SIG-M5 treated with dmso at 0.1 percent for 504 hours (cell line): ENCODE measurements at regions not wholly inside any gene's neighbourhood (a gene's known extent, or its start where the extent isn't known, plus 50 kb on each side); places are given as distances from the start of the nearest gene placed in this dataset.

ENCODE experiments used
- DNase-seq: peaks from one replicate; lab custom pipeline; 2025; ENCODE audit not compliant: unreplicated experiment; lab: John Stamatoyannopoulos, UW

- DNase-seq = no peak
These were observed 317.0 kb upstream of the SULF2 start for GRCh38 chr20:48102076-48102787.

- no peak for DNase-seq
These were observed 315.2 kb upstream of the SULF2 start for GRCh38 chr20:48100483-48100882.

GRCh38 chr20:48098866-48099265 lies 313.6 kb upstream of the SULF2 start:
- DNase-seq = no peak

GRCh38 chr20:48098099-48098498 lies 312.8 kb upstream of the SULF2 start:
- DNase-seq = peak; percentile 58

- DNase-seq = no peak
These were observed 311.9 kb upstream of the SULF2 start for GRCh38 chr20:48096957-48097890.

GRCh38 chr20:48096212-48096875 lies 311.1 kb upstream of the SULF2 start:
- no peak for DNase-seq

- no peak for DNase-seq
These were observed 309.7 kb upstream of the SULF2 start for GRCh38 chr20:48094944-48095343.

GRCh38 chr20:48094196-48094749 lies 309.0 kb upstream of the SULF2 start:
- DNase-seq = no peak

GRCh38 chr20:48092596-48093280 lies 307.5 kb upstream of the SULF2 start:
- no peak for DNase-seq

- no peak for DNase-seq
These were observed 305.5 kb upstream of the SULF2 start for GRCh38 chr20:48090784-48091183.

GRCh38 chr20:48090314-48090713 lies 305.0 kb upstream of the SULF2 start:
- DNase-seq = no peak

GRCh38 chr20:48080583-48080982 lies 295.3 kb upstream of the SULF2 start:
- no peak for DNase-seq

GRCh38 chr20:48079028-48079427 lies 293.7 kb upstream of the SULF2 start:
- no peak for DNase-seq

- DNase-seq = no peak
These were observed 291.5 kb upstream of the SULF2 start for GRCh38 chr20:48076747-48077146.

- DNase-seq = no peak
These were observed 291.0 kb upstream of the SULF2 start for GRCh38 chr20:48076247-48076646.

- peak; percentile 54 for DNase-seq
These were observed 290.4 kb upstream of the SULF2 start for GRCh38 chr20:48075591-48076174.

- DNase-seq = no peak
These were observed 285.8 kb upstream of the SULF2 start for GRCh38 chr20:48070991-48071652.

- DNase-seq = no peak
These were observed 284.3 kb upstream of the SULF2 start for GRCh38 chr20:48069596-48069995.

GRCh38 chr20:48066851-48067250 lies 281.6 kb upstream of the SULF2 start:
- no peak for DNase-seq

GRCh38 chr20:48066246-48066645 lies 281.0 kb upstream of the SULF2 start:
- DNase-seq = no peak
